NCI-H2227 (cell line): ENCODE measurements at regions not wholly inside any gene's neighbourhood (a gene's known extent, or its start where the extent isn't known, plus 50 kb on each side); places are given as distances from the start of the nearest gene placed in this dataset.
"Not testable (repeated sequence)": the region's sequence is repeated elsewhere in the genome, so short reads cannot be mapped to it uniquely, and the experiment has no call there.

Experiments used
- DNase-seq: peaks from one replicate; lab custom pipeline; 2025; ENCODE audit not compliant: unreplicated experiment; lab: John Stamatoyannopoulos, UW

DNA sequence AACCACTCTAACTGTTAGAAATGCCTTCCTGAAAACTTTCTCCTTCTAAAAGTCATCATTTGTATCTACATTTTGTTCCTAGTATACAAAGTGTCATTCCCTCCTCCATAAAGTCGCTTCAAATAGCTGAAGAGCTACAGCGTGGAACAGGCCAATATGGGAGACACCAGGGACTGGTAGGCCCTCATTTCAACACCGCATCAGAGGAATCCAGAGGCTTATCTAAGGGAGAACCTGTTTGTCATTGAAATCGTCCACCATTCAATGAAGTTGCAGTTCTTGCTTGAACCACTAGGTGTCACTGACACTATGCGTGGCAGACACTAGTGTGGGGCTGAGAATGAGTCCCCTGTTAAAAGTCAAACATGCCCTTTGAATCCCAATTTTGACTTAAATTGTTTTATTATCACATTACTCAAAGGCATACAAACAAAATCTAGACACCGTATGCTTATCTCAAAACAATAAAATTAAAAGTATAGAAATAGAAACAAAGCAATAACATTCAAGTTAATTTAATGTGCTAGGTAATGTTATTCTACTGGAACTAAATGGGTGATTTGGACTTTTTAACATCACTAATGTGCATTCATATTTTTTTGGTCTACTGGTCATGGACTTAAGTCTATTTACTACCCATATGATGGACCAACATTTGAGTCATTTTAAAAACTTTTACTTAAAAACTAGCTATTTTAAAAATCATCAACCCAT lies 182.3 kb downstream of the FCRL5 start:
- DNase-seq, result peak; percentile 72

- DNase-seq, result not testable (repeated sequence)
Observed at GRCh38 chr1:157368941-157369340, 183.4 kb downstream of the FCRL5 start.

GRCh38 chr1:157368363-157368762 lies 184.0 kb downstream of the FCRL5 start:
- no peak for DNase-seq

DNA sequence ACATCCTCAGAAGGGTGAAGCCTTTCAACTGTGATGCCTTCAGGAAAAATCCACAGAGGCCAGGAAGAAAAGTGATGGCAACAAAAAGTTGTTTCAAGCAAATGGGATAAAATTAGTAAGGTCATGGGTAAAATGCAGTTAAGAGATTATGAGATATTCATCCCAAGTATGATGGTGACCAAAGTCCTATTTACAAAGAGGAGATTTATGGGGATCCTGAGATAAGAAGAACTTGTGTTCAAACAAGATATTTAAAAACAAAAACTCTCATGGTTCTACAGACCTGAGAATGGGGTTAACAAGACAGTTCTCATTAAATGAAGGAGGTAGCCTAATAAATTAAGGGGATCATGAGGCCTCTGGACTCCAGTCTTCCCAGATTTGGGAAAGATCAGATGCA lies 184.4 kb downstream of the FCRL5 start:
- no peak for DNase-seq

- no peak for DNase-seq
Observed at GRCh38 chr1:157367091-157367739, 185.1 kb downstream of the FCRL5 start.

DNA sequence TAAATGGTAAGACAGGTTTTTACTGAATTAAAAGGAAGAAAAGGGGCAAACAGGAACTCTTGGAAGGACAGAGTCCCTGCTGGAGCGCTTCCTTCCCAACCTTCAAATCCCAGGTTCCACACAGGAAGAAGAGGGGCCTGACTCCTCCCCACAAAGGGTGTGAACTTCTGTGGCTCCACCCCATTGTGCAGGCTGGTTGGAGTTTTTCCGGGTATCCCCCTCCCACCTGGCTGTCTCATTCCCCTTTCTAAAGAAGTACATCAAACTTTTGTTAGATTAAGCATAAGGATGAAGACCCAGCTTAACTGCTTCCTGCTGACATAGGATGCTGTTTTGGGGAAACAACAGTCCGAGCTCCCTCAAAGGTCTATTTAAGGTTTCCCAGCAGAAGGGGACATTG lies 187.7 kb downstream of the FCRL5 start:
- no peak for DNase-seq

DNA sequence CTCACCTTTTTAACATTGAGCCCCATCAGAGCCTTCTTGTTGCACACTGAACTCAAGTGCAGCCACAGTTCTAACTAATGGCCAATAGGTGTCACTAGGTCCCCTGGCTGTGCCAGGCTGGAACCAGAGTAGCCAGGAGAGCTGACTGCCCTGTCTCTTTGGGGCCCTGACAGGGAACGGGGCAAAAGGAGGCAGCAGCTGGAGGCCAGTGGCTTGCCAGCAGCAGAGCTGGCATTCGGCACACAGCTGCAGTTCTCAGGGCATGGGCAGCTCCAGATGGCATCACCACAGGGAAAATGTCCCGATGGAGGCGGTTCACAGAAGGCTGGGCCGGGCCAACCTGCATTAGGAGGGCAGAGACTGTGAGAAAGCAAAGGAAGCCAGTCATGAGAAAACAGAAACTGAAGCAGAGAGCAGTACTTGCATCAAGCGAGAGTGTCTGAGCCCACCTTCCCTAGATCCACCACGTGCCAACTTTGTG lies 188.6 kb downstream of the FCRL5 start:
- DNase-seq, result peak; percentile 43

GRCh38 chr1:157360023-157360390 lies 192.3 kb downstream of the FCRL5 start:
- no peak for DNase-seq

GRCh38 chr1:157359314-157360022 lies 192.8 kb downstream of the FCRL5 start:
- DNase-seq, result no peak

GRCh38 chr1:157357111-157357510 lies 195.2 kb downstream of the FCRL5 start:
- no peak for DNase-seq

- no peak for DNase-seq
Observed at GRCh38 chr1:157356601-157357000, 195.7 kb downstream of the FCRL5 start.

DNA sequence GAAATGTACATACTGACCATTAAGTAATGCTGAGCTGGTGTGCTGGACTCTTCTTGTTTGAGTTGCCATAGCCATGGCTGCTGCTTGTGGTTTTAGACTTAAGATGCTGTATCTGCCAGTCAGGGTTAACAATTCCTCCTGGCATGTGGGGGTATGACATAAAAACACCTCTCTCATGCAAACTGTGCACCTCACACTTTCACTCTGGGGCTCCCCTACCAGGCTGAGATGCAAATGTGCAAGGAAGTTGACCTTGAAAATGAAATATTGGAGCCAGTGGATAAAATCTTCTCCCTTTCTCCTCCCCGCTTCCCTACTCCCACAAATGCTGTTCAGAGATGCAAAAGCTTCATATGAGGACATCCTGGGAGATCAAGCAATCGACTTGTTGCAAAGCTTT lies 198.8 kb downstream of the FCRL5 start:
- no peak for DNase-seq

GRCh38 chr1:157352817-157353408 lies 199.4 kb downstream of the FCRL5 start:
- no peak for DNase-seq

- no peak for DNase-seq
Observed at GRCh38 chr1:157352216-157352615, 200.1 kb downstream of the FCRL5 start.

DNA sequence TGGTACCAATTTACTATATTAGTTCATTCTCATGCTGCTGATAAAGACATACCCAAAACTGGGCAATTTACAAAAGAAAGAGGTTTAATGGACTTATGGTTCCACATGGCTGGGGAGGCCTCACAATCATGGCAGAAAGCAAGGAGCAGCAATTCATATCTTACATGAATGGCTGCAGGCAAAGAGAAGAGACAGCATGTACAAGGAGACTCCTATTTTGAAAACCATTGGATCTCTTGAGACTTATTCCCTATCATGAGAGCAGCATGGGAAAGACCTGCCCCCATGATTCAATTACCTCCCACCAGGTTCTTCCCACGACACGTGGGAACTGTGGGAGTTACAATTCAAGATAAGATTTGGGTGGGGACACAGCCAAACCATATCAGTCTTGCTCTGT lies 200.5 kb downstream of the FCRL5 start:
- not testable (repeated sequence) for DNase-seq

DNA sequence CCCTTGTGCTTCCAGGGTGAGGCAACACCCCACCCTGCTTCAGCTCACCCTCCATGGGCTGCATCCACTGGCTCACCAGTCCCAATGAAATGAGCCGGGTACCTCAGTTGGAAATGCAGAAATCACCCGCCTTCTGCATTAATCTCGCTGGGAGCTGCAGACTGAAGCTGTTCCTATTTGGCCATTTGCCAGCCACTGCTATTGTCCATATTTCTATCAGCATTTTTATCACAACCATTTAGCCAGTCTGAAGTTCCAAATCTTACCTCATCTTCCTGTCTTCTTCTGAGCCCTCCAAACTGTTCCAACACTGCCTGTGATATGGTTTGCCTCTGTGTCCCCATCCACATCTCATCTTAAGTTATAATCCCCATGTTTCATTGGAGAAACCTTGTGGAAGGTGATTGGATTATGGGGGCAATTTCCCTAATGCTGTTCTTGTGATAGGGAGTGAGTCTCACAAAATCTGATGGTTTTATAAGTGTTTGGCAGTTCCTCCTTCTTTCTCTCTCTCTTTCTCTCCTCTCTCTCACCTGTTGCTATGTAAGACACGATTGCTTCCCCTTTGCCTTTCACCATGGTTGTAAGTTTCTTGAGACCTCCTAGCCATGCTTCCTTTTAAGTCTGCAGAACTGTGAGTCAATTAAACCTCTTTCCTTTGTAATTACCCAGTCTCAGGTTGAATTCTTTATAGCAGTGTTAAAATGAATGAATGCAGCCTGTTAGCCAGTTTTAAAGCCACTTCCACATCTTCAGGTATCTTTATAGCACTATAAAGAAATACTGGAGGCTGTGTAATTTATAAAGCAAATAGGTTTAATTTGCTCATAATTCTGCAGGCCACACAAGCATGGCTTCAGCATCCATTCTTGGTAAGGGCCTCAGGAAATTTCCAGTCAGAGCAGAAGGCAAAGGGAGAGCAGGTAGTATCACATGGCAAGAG lies 203.5 kb downstream of the FCRL5 start:
- DNase-seq, result no peak

- DNase-seq, result no peak
Observed at GRCh38 chr1:157347506-157347905, 204.8 kb downstream of the FCRL5 start.

GRCh38 chr1:157337785-157338184 lies 199.6 kb upstream of the ETV3 start:
- DNase-seq, result not testable (repeated sequence)

DNA sequence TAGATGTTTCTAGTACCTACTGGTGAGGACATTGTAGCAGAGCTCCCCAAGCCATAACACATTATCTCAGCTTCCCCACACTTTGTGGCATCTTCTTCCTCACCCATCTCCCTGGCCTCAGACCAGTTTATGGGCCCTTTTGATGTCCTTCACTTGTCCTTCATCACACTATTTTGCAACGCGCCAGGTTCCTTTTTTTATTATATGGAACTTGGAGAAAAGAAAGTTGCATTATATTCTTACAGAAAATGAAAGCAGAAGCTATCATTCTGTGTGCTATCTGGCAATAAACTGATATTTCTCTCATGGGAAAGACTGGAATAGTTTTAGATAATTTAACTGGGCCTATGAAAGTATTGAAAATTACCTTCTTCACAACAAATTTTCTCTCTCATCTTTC lies 196.9 kb upstream of the ETV3 start:
- DNase-seq, result no peak

DNA sequence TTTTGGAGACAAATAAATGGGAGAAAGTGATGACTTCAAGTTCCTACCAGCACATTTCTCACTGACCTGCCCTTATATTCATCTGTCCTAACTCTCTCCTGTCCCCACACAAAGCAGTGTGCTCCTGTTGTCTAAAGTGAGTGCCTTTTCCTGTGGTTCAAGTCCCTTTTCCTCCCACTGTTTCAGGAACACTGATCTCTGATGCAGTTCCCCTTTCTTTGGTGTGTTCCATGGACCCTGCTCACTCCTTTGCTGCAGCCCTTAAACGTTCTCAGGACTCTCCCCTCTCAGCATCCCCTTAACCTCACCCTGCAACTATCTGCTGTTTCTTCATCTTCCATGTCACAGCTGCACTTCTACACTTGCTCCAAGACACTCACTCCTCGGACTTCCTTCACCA lies 195.8 kb upstream of the ETV3 start:
- no peak for DNase-seq

- not testable (repeated sequence) for DNase-seq
Observed at GRCh38 chr1:157330177-157330576, 192.0 kb upstream of the ETV3 start.
